Hepatocyte (in vitro differentiated cells): ENCODE measurements at regions not wholly inside any gene's neighbourhood (a gene's known extent, or its start where the extent isn't known, plus 50 kb on each side); places are given as distances from the start of the nearest gene placed in this dataset.

Experiments
- CTCF ChIP-seq: fragments of 200-600 bp; sonication (generic); IDR thresholded peaks from 2 replicates; pipeline ENCODE4 v1.5.1; 2016; ENCODE audit warnings: antibody characterized with exemption, mild to moderate bottlenecking; ENCODE audit not compliant: poor library complexity
- EZH2 ChIP-seq: fragments of 200-600 bp; sonication (generic); IDR thresholded peaks from 2 replicates; pipeline ENCODE4 v1.6.1; 2016; ENCODE audit warnings: antibody characterized with exemption, mild to moderate bottlenecking, borderline replicate concordance
- EZH2phosphoT487 ChIP-seq: fragments of 200-600 bp; sonication (generic); IDR thresholded peaks from one replicate; pipeline ENCODE4 v1.6.1; 2018; ENCODE audit warnings: antibody characterized with exemption, mild to moderate bottlenecking, low read depth, moderate library complexity; ENCODE audit not compliant: unreplicated experiment, severe bottlenecking

DNA sequence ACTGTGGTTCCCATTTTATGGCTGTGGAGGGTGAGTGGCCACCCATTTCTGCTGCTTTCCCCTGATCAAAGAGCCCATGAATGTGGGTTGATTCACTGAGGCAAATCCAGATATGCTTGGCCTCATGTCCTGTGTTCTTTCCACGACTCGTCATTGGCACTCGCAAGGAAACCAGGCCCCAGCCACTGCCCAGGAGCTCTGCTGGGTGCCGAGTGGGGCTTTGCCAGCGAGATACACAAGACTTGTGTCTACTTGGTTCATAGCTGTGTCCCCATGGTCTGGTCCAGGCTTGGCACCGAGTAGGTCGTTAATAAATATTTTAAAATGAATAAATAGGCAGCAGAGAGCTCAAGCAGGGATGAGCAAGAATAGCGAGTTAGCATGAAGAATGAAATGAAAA lies 1291.5 kb downstream of the TBC1D22A start:
- TF ChIP-seq EZH2 (no peak), EZH2phosphoT487 (no peak), CTCF (no peak)
